Parathyroid adenoma (tissue), 2 donors: ENCODE measurements at regions not wholly inside any gene's neighbourhood (a gene's known extent, or its start where the extent isn't known, plus 50 kb on each side); places are given as distances from the start of the nearest gene placed in this dataset.

ENCODE experiments used
- H2AFZ ChIP-seq: fragments of 300-600 bp; sonication (generic); one replicate; pipeline ENCODE4 v1.7.0; 2017; ENCODE audit warnings: antibody characterized with exemption, mild to moderate bottlenecking
- H3K27ac ChIP-seq: fragments of 300-600 bp; sonication (generic); one replicate; pipeline ENCODE4 v1.7.0; 2017
- H3K27me3 ChIP-seq: fragments of 300-600 bp; sonication (generic); one replicate; pipeline ENCODE4 v1.7.0; 2017; ENCODE audit warnings: low read length; ENCODE audit not compliant: control insufficient read depth, insufficient read depth
- H3K36me3 ChIP-seq: fragments of 300-600 bp; sonication (generic); one replicate; pipeline ENCODE4 v1.7.0; 2017; ENCODE audit warnings: low read length; ENCODE audit not compliant: control insufficient read depth, insufficient read depth
- H3K4me1 ChIP-seq: fragments of 300-600 bp; sonication (generic); one replicate; pipeline ENCODE4 v1.7.0; 2017; ENCODE audit warnings: control low read depth
- H3K4me2 ChIP-seq: fragments of 300-600 bp; sonication (generic); one replicate; pipeline ENCODE4 v1.7.0; 2017; ENCODE audit warnings: low read length
- H3K4me3 ChIP-seq: fragments of 300-600 bp; sonication (generic); one replicate; pipeline ENCODE4 v1.7.0; 2017; ENCODE audit warnings: low read depth, low read length
- H3K79me2 ChIP-seq: fragments of 300-600 bp; sonication (generic); one replicate; pipeline ENCODE4 v1.7.0; 2017; ENCODE audit warnings: control low read depth
- H3K9ac ChIP-seq: fragments of 300-600 bp; sonication (generic); one replicate; pipeline ENCODE4 v1.7.0; 2017; ENCODE audit warnings: mild to moderate bottlenecking
- H3K9me3 ChIP-seq: fragments of 300-600 bp; sonication (generic); one replicate; pipeline ENCODE4 v1.7.0; 2017; ENCODE audit warnings: low read length; ENCODE audit not compliant: control insufficient read depth
- TF ChIP-seq, protein P1 (sequence below): fragments of 300-600 bp; sonication (generic); IDR thresholded peaks from one replicate; pipeline ENCODE4 v1.7.0; 2017; ENCODE audit warnings: antibody characterized with exemption, mild to moderate bottlenecking
- donor health status: primary hyperparathyroidism.

GRCh38 chr9:17004500-17004899 lies 130.3 kb upstream of the CNTLN start:
- Histone ChIP-seq H3K36me3 (no peaks in the 10 kb centered on the region), H2AFZ (no peak overlapping the region), H3K4me1 (no peaks in the 10 kb centered on the region), H3K27ac (no peak overlapping the region), H3K9me3 (no peaks in the 10 kb centered on the region), H3K4me2 (no peak overlapping the region), H3K27me3 (no peaks in the 10 kb centered on the region), H3K79me2 (no peaks in the 10 kb centered on the region), H3K4me3 (no peak overlapping the region), H3K9ac (no peak overlapping the region)
- TF ChIP-seq, protein P1, sequence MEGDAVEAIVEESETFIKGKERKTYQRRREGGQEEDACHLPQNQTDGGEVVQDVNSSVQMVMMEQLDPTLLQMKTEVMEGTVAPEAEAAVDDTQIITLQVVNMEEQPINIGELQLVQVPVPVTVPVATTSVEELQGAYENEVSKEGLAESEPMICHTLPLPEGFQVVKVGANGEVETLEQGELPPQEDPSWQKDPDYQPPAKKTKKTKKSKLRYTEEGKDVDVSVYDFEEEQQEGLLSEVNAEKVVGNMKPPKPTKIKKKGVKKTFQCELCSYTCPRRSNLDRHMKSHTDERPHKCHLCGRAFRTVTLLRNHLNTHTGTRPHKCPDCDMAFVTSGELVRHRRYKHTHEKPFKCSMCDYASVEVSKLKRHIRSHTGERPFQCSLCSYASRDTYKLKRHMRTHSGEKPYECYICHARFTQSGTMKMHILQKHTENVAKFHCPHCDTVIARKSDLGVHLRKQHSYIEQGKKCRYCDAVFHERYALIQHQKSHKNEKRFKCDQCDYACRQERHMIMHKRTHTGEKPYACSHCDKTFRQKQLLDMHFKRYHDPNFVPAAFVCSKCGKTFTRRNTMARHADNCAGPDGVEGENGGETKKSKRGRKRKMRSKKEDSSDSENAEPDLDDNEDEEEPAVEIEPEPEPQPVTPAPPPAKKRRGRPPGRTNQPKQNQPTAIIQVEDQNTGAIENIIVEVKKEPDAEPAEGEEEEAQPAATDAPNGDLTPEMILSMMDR: no peak

DNA sequence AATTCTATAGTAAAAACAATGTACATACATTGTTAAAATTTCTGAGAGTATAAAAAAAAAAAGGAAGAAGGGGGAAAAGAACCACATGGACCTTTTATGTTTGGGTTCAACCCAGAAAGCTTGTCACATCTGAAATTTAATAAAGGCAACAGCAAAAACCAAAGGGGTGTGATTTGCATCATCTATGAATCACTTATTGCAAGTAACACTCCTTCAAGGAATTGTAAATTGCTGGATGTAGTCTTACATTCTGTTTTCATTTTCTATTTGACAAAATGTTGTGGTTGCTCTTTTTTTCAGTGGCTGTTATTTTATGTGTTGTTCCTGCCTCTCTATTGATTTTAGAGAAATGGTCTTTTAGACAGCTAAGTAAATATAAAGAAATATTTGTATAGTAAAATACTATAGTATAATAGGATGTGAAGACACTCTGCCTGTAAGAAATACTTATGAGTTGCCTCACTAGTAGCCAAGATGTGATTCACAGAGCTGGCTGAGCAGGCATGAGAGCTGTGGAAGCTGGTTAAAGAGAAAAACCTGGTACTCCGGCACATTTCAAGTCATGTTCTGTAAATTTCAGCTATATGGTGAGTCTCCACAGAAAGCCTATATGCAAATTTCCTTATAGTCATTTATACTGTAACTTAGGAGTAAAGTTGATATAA lies 131.1 kb upstream of the CNTLN start:
- no peaks in the 10 kb centered on the region for H3K4me1 ChIP-seq
- TF ChIP-seq, protein P1: no peak
- no peak overlapping the region for H3K27ac ChIP-seq
- H3K9me3 ChIP-seq: no peaks in the 10 kb centered on the region
- no peaks in the 10 kb centered on the region for H3K36me3 ChIP-seq
- no peak overlapping the region for H2AFZ ChIP-seq
- H3K79me2 ChIP-seq: no peaks in the 10 kb centered on the region
- no peak overlapping the region for H3K4me2 ChIP-seq
- no peaks in the 10 kb centered on the region for H3K27me3 ChIP-seq
- no peak overlapping the region for H3K9ac ChIP-seq
- H3K4me3 ChIP-seq: no peak overlapping the region

DNA sequence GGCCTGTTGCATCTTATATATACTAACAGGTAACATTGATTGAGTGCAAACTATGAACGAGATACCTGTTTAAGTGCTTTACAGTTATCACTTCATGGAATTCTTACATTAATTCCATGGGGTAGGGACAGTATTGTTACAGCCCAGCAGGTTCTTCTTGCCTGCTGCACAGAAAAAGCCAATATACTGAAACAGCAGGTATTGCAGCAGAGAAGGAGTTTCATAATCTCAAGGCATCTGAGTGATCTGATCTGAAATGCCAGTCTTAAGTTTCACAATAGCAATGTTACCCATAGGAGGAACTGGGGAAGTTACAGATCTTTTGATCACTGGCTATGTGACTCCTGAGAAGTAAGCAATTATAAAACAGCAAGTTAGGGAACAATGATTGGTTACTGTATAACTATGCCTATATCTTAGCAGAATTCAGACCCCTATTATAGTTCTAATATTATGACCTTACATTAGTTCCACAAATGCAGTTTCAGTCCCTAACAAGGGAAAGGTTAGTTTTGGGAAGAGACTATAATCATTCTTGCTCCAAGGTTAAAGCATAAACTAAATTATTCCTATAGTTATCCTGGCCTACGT lies 126.5 kb upstream of the BNC2 start:
- Histone ChIP-seq H2AFZ (no peak overlapping the region), H3K9ac (no peak overlapping the region), H3K4me2 (no peak overlapping the region), H3K36me3 (no peaks in the 10 kb centered on the region), H3K9me3 (no peaks in the 10 kb centered on the region), H3K79me2 (no peaks in the 10 kb centered on the region), H3K4me1 (no peaks in the 10 kb centered on the region), H3K4me3 (no peak overlapping the region), H3K27ac (no peak overlapping the region), H3K27me3 (no peaks in the 10 kb centered on the region)
- TF ChIP-seq, protein P1: no peak

DNA sequence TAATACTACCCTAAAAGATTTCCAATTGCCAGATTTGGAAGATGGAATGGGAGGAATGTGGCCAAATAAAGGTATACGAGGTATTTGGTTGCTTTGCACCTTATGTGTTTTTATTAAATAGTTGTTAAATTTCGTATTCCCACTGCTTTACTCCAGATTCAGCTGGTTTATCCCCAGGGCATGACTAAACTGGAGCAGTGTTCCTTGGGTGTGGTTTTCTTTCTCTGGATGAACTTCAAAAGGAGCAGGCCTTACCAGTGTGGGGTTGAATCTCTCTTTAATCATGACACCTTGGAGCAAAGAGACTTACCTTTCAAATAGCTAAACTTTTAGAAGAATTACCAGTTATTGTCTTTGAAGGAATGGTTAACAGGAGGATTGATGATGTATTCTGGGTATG lies 121.7 kb upstream of the BNC2 start:
- no peak overlapping the region for H2AFZ ChIP-seq
- no peaks in the 10 kb centered on the region for H3K36me3 ChIP-seq
- H3K9ac ChIP-seq: no peak overlapping the region
- H3K9me3 ChIP-seq: no peaks in the 10 kb centered on the region
- TF ChIP-seq, protein P1: no peak
- no peaks in the 10 kb centered on the region for H3K4me1 ChIP-seq
- no peaks in the 10 kb centered on the region for H3K27me3 ChIP-seq
- H3K4me2 ChIP-seq: no peak overlapping the region
- no peak overlapping the region for H3K4me3 ChIP-seq
- no peaks in the 10 kb centered on the region for H3K79me2 ChIP-seq
- H3K27ac ChIP-seq: no peak overlapping the region

DNA sequence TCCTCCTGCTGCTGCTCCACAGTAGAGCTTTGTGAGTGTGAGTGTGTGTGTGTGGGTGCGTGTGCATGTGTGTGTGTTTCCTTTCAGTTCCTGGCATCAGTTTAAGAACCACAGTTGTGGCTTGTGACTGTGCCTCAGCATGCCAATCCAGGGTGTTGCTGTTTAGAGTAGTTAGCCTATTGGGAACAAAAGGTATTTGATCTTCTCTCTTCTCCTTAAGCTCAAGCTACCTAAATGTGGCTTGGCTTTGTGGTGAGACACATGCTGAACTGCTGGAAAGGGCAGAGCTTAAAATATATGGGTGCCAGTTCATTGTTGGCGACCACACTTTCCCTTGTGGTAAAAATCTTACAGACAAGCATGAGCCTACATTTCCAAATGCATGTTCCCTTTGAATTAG lies 116.6 kb upstream of the BNC2 start:
- Histone ChIP-seq H3K27ac (no peak overlapping the region), H3K9ac (no peak overlapping the region)
- TF ChIP-seq, protein P1: no peak

More for the DNA sequence above, 116.6 kb upstream of the BNC2 start:
- no peak overlapping the region for H2AFZ ChIP-seq
- H3K27me3 ChIP-seq: no peaks in the 10 kb centered on the region
- no peaks in the 10 kb centered on the region for H3K36me3 ChIP-seq
- no peak overlapping the region for H3K4me3 ChIP-seq
- no peaks in the 10 kb centered on the region for H3K79me2 ChIP-seq
- no peak overlapping the region for H3K4me2 ChIP-seq
- H3K4me1 ChIP-seq: no peaks in the 10 kb centered on the region
- no peaks in the 10 kb centered on the region for H3K9me3 ChIP-seq
